Panc1 (cell line): ENCODE measurements at regions not wholly inside any gene's neighbourhood (a gene's known extent, or its start where the extent isn't known, plus 50 kb on each side); places are given as distances from the start of the nearest gene placed in this dataset.

Source experiments
- ATAC-seq: fragments of 200-7000 bp; cut with Tn5 transposase; 2 replicates; pipeline ENCODE4 v1.9.1; 2020; ENCODE audit warnings: mild to moderate bottlenecking, moderate library complexity
- BruUV-seq: library from RNA; stranded (reverse); fragments of 400-500 nt; replicated peaks from 2 replicates; lab custom pipeline; 2021; lab: Mats Ljungman, UMichigan
- CTCF ChIA-PET: fragments of 300-600 bp; sonication (Branson Sonifier 250); formaldehyde crosslinking; loops from one replicate; lab custom pipeline; 2022; ENCODE audit warnings: antibody characterized with exemption; lab: Charles Lee
- POLR2A ChIA-PET: fragments of 300-600 bp; sonication (Branson Sonifier 250); formaldehyde crosslinking; loops from one replicate; lab custom pipeline; 2022; ENCODE audit warnings: antibody characterized with exemption; lab: Charles Lee
- DNase-seq: peaks from one replicate; pipeline ENCODE4 v3.0.0-alpha.2; 2010; ENCODE audit warnings: low read depth, low spot score
- H3K27ac ChIP-seq: 2 replicates; pipeline ENCODE4 v1.5.1; 2011; ENCODE audit warnings: mild to moderate bottlenecking, low read length, inconsistent platforms
- H3K27me3 ChIP-seq: fragments of 200-500 bp; sonication (Bioruptor generic); 2 replicates; pipeline ENCODE4 v1.6.0; 2014; ENCODE audit warnings: low read length, inconsistent platforms; ENCODE audit not compliant: control insufficient read depth, insufficient read depth
- H3K36me3 ChIP-seq: fragments of 200-500 bp; sonication (Bioruptor generic); 2 replicates; pipeline ENCODE4 v1.5.1; 2014; ENCODE audit warnings: inconsistent platforms, mild to moderate bottlenecking, low read length, moderate library complexity; ENCODE audit not compliant: control insufficient read depth, insufficient read depth
- H3K4me1 ChIP-seq: 2 replicates; pipeline ENCODE4 v1.5.1; 2011; ENCODE audit warnings: inconsistent platforms, mild to moderate bottlenecking, low read length, moderate library complexity; ENCODE audit not compliant: control insufficient read depth, insufficient read depth
- H3K4me3 ChIP-seq, 2 experiments: 2 replicates each; pipeline ENCODE4 v1.5.1; 2011 to 2012; ENCODE audit warnings: low read depth in 2 of 2, low read length in 2 of 2, mild to moderate bottlenecking in 2 of 2, inconsistent platforms in 1 of 2, moderate library complexity in 1 of 2
- H3K9me3 ChIP-seq: fragments of 200-500 bp; sonication (Bioruptor generic); 2 replicates; pipeline ENCODE4 v1.5.1; 2014; ENCODE audit warnings: low read depth, mild to moderate bottlenecking, inconsistent platforms, low read length, moderate library complexity; ENCODE audit not compliant: control insufficient read depth, insufficient read depth
- CTCF ChIP-seq: fragments of 450-650 bp; IDR thresholded peaks from 2 replicates; pipeline ENCODE4 v1.5.1; 2017; ENCODE audit warnings: mild to moderate bottlenecking
- POLR2AphosphoS5 ChIP-seq: IDR thresholded peaks from 2 replicates; pipeline ENCODE4 v1.6.1; 2012; ENCODE audit warnings: mild to moderate bottlenecking, low read depth, low read length, moderate library complexity
- REST ChIP-seq, 2 experiments: IDR thresholded peaks; 2 replicates each; pipeline ENCODE4 v1.6.1; 2011 to 2012; ENCODE audit warnings: low read depth in 2 of 2, control low read depth in 1 of 2, low read length in 1 of 2, mild to moderate bottlenecking in 1 of 2, moderate library complexity in 1 of 2; ENCODE audit not compliant: insufficient read depth in 1 of 2
- SIN3A ChIP-seq: IDR thresholded peaks from 2 replicates; pipeline ENCODE4 v1.6.1; 2012; ENCODE audit warnings: low read depth, mild to moderate bottlenecking, low read length, moderate library complexity, borderline replicate concordance; ENCODE audit not compliant: insufficient read depth
- TCF7L2 ChIP-seq: IDR thresholded peaks from 2 replicates; pipeline ENCODE4 v1.6.1; 2011; ENCODE audit warnings: mild to moderate bottlenecking, low read depth, low read length, inconsistent platforms
- in situ Hi-C: cut with HindIII; loops from 2 replicates; pipeline ENCODE4 v1.10.0; 2016; ENCODE audit warnings: low sequenced_read_pairs, low pct_unique_long_range_greater_than_20kb
- intact Hi-C: fragments of 100-400 bp; cut with micrococcal nuclease; formaldehyde crosslinking; loops from one replicate; pipeline ENCODE4 v1.10.0; 2022; ENCODE audit not compliant: unreplicated experiment

- intact Hi-C loops = no loop called here
- Histone ChIP-seq H3K4me1 (no peaks in the 10 kb centered on the region), H3K27ac (no peak overlapping the region), H3K36me3 (no peaks in the 10 kb centered on the region), H3K9me3 (no peaks in the 10 kb centered on the region), H3K4me3 (no peak overlapping the region), H3K27me3 (no peaks in the 10 kb centered on the region)
- POLR2A ChIA-PET = no interaction called here
- ATAC-seq (no peak), DNase-seq (no peak)
- CTCF ChIA-PET = no interaction called here
- TF ChIP-seq SIN3A = no peak
- no TSS peak for BruUV-seq
- in situ Hi-C loops = no loop called here
Measured at GRCh38 chr7:110209884-110210283, 881.0 kb upstream of the LRRN3 start.

- Histone ChIP-seq H3K27ac (no peak overlapping the region), H3K9me3 (no peaks in the 10 kb centered on the region), H3K4me3 (no peak overlapping the region), H3K36me3 (no peaks in the 10 kb centered on the region), H3K4me1 (no peaks in the 10 kb centered on the region), H3K27me3 (no peaks in the 10 kb centered on the region)
- TF ChIP-seq REST (IDR thresholded peaks at IDR 0.05; ENCODE audit: insufficient read depth in 1 of 2, low read depth in 2 of 2, low read length in 1 of 2) (no peak), CTCF (no peak), SIN3A (no peak)
- BruUV-seq = no TSS peak
- in situ Hi-C loops = no loop called here
- ATAC-seq (no peak), DNase-seq (no peak)
- ChIA-PET POLR2A (no interaction called here), CTCF (no interaction called here)
- intact Hi-C loops = no loop called here
Measured at GRCh38 chr7:110210941-110211608, 879.9 kb upstream of the LRRN3 start.

GRCh38 chr7:110224643-110225042 lies 866.3 kb upstream of the LRRN3 start:
- Histone ChIP-seq H3K4me3 (no peak overlapping the region), H3K36me3 (no peaks in the 10 kb centered on the region), H3K27ac (no peak overlapping the region), H3K27me3 (no peaks in the 10 kb centered on the region), H3K4me1 (no peaks in the 10 kb centered on the region), H3K9me3 (no peaks in the 10 kb centered on the region)
- no TSS peak for BruUV-seq
- TF ChIP-seq TCF7L2 = no peak
- TF ChIP-seq POLR2AphosphoS5 = no peak
- TF ChIP-seq REST (IDR thresholded peaks at IDR 0.05; ENCODE audit: insufficient read depth in 1 of 2, low read depth in 2 of 2, low read length in 1 of 2) = no peak
- TF ChIP-seq SIN3A = no peak
- no peak for TF ChIP-seq CTCF
- in situ Hi-C loops (no loop called here), intact Hi-C loops (no loop called here)
- DNase-seq (no peak), ATAC-seq (no peak)
- CTCF ChIA-PET = no interaction called here
- POLR2A ChIA-PET = no interaction called here
